HUES64 (cell line): ENCODE measurements at regions not wholly inside any gene's neighbourhood (a gene's known extent, or its start where the extent isn't known, plus 50 kb on each side); places are given as distances from the start of the nearest gene placed in this dataset.
A peak's percentile ranks its signal among the peaks of the same experiment; 100 is the strongest.
"Not testable (repeated sequence)": the region's sequence is repeated elsewhere in the genome, so short reads cannot be mapped to it uniquely, and the experiment has no call there.

Experiments used
- H3K27ac ChIP-seq: 2 replicates; pipeline ENCODE4 v1.7.0; 2013; ENCODE audit warnings: low read depth, low read length, inconsistent platforms
- H3K27me3 ChIP-seq: 2 replicates; pipeline ENCODE4 v1.6.1; 2013; ENCODE audit warnings: mild to moderate bottlenecking, low read length; ENCODE audit not compliant: insufficient read depth
- H3K36me3 ChIP-seq: 2 replicates; pipeline ENCODE4 v1.6.1; 2013; ENCODE audit warnings: mild to moderate bottlenecking, low read length; ENCODE audit not compliant: insufficient read depth
- H3K4me1 ChIP-seq: 2 replicates; pipeline ENCODE4 v1.6.1; 2013; ENCODE audit warnings: mild to moderate bottlenecking, low read length, moderate library complexity; ENCODE audit not compliant: insufficient read depth
- H3K4me3 ChIP-seq: 2 replicates; pipeline ENCODE4 v1.5.1; 2013; ENCODE audit warnings: mild to moderate bottlenecking, low read length, moderate library complexity
- H3K9ac ChIP-seq: 2 replicates; pipeline ENCODE4 v1.6.1; 2013; ENCODE audit warnings: mild to moderate bottlenecking, low read depth, low read length
- H3K9me3 ChIP-seq: 2 replicates; pipeline ENCODE4 v1.6.1; 2013; ENCODE audit warnings: low read depth, low read length; ENCODE audit not compliant: insufficient read depth
- WGBS: fragments of 150-250, 120-280 bp; methylation state at CpG from one replicate; pipeline ENCODE4 v1.1.7; 2013; ENCODE audit warnings: missing lambda C conversion rate; 5-methylcytosine and 5-hydroxymethylcytosine counted together

DNA sequence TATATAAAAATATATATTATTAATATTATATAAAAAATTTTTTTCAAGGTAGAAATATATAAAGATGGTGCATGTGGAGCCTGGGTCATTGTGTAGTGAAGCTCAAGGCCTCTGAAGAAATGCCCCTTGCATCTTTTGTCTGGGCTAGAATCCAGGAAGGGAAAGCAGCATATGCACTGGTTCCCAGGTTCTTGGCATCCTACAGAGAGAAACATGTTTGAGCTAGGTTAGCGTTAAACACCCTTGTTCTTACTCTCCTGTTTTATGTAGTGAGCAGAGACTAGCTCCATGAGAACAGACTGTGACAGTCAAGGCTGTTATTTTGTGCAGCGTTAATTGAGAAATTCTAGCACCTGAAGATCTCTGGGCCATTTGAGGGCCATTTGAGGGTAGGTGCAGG lies 116.1 kb downstream of the POM121L12 start:
- H3K36me3 ChIP-seq = no peaks in the 10 kb centered on the region
- H3K4me1 ChIP-seq = no peaks in the 10 kb centered on the region
- H3K27ac ChIP-seq = no peak overlapping the region
- peaks cover 3% of the 10 kb centered on the region; the same call in 1 of the 2 replicates for H3K9me3 ChIP-seq
- H3K4me3 ChIP-seq = no peak overlapping the region
- no peak overlapping the region for H3K9ac ChIP-seq
- 87% methylated on average over 2 of the region's 2 CpGs for WGBS
- no peaks in the 10 kb centered on the region for H3K27me3 ChIP-seq

- not testable (repeated sequence) for H3K27ac ChIP-seq, H3K9ac ChIP-seq, H3K27me3 ChIP-seq, H3K9me3 ChIP-seq, H3K4me3 ChIP-seq, H3K4me1 ChIP-seq, H3K36me3 ChIP-seq
- 94% methylated on average over 27 of the region's 27 CpGs for whole genome bisulfite sequencing
These were observed 151.8 kb downstream of the POM121L12 start for GRCh38 chr7:53187184-53187583.

GRCh38 chr7:53191191-53191695 lies 155.8 kb downstream of the POM121L12 start:
- WGBS = 98% methylated on average over 3 of the region's 3 CpGs
- Histone ChIP-seq H3K27me3 (no peaks in the 10 kb centered on the region), H3K9ac (no peak overlapping the region), H3K4me1 (no peaks in the 10 kb centered on the region), H3K9me3 (no peaks in the 10 kb centered on the region), H3K36me3 (no peaks in the 10 kb centered on the region), H3K4me3 (no peak overlapping the region), H3K27ac (no peak overlapping the region)

DNA sequence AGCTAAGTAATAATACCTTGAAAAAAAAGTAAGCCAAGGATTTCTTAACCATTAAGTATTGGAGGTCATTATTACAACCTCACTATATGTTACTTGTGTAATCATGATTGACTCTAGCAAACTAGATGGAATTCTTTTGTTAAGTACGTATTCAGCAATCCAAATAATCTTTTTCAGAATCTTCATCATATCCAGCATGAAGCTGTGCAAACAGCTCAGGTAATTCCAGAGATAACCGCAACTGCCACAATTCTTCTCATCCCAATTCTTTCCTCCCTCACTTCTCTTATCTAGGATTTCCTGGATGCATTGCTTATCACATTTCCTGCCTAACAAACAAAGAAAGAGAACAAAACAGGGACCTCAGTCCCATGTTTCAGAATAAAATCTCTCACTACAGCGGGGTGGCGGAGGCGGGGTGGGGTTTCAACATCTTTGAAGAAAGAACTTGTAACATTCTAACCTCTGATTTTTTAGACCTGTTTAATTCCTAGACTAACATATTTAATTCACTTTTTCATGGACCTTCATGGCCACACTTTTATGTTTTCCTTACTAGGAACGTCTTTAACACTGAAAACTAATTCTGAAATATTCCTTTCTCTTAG lies 156.5 kb downstream of the POM121L12 start:
- WGBS = 90% methylated on average over 6 of the region's 6 CpGs
- Histone ChIP-seq H3K36me3 (no peaks in the 10 kb centered on the region), H3K9me3 (no peaks in the 10 kb centered on the region), H3K9ac (no peak overlapping the region), H3K27me3 (no peaks in the 10 kb centered on the region), H3K4me3 (no peak overlapping the region), H3K4me1 (no peaks in the 10 kb centered on the region), H3K27ac (no peak overlapping the region)

GRCh38 chr7:53205006-53205405 lies 169.6 kb downstream of the POM121L12 start:
- no peaks in the 10 kb centered on the region for H3K36me3 ChIP-seq
- peaks cover 7% of the 10 kb centered on the region; the same call in 1 of the 2 replicates for H3K4me1 ChIP-seq
- 93% methylated on average over 1 of the region's 3 CpGs for WGBS
- H3K27me3 ChIP-seq = no peaks in the 10 kb centered on the region
- H3K27ac ChIP-seq = no peak overlapping the region
- no peaks in the 10 kb centered on the region for H3K9me3 ChIP-seq
- no peak overlapping the region for H3K4me3 ChIP-seq
- no peak overlapping the region for H3K9ac ChIP-seq

DNA sequence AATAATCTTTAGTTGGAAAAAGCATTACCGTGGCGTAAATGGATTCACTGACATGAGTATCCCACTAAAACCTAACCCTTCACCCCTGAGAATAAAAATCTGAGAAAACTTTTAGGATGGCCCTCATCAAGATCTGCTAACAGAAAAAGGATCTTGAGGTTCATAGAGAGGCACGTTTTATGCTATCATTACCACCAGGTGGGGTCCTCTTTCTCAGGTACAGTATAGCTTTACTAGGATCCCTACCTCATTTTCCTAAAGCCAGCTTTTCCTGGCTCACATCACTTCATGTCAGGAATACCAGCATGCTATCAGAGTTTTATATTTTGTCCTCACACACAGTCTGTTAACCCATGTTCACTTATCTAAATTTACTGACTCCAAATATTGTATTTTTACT lies 173.7 kb downstream of the POM121L12 start:
- Histone ChIP-seq H3K27me3 (no peaks in the 10 kb centered on the region), H3K36me3 (no peaks in the 10 kb centered on the region), H3K4me3 (no peak overlapping the region), H3K4me1 (no peaks in the 10 kb centered on the region), H3K9me3 (peaks cover 9% of the 10 kb centered on the region; the same call in 1 of the 2 replicates), H3K27ac (no peak overlapping the region), H3K9ac (no peak overlapping the region)
- 77% methylated on average over 3 of the region's 3 CpGs for WGBS

DNA sequence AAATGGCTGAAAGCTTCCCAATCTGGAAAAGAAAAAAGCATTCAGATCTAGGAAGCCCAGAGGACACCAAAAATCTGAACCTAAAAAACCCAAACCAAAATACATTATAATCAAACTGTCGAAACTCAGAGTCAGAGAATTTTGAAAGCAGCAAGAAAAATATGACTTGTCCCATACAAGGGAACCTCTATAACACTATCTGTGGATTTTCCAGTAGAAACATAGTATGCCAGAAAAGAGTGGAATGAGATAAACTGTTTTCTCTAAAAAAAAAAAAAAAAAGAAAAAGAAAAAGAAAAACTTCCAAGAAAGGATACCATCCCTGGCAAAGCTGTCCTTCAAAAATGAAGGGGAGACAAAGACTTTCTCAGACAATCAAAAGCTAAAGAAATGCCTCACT lies 179.0 kb downstream of the POM121L12 start:
- no peaks in the 10 kb centered on the region for H3K4me1 ChIP-seq
- H3K27me3 ChIP-seq = peaks cover 17% of the 10 kb centered on the region
- peaks cover 28% of the 10 kb centered on the region for H3K9me3 ChIP-seq
- H3K9ac ChIP-seq = no peak overlapping the region
- no peak overlapping the region for H3K4me3 ChIP-seq
- no peak overlapping the region for H3K27ac ChIP-seq
- H3K36me3 ChIP-seq = no peaks in the 10 kb centered on the region; the same call in 1 of the 2 replicates
- 100% methylated on average over 1 of the region's 1 CpG for WGBS

GRCh38 chr7:53218730-53219504 lies 183.5 kb downstream of the POM121L12 start:
- H3K27ac ChIP-seq = no peak overlapping the region
- H3K27me3 ChIP-seq = peaks cover 19% of the 10 kb centered on the region
- peaks cover 21% of the 10 kb centered on the region for H3K9me3 ChIP-seq
- peak overlapping the region; percentile 63 for H3K9ac ChIP-seq
- H3K4me1 ChIP-seq = no peaks in the 10 kb centered on the region
- H3K36me3 ChIP-seq = no peaks in the 10 kb centered on the region; the same call in 1 of the 2 replicates
- WGBS = 58% methylated on average over 46 of the region's 46 CpGs
- peak overlapping the region; percentile 62 for H3K4me3 ChIP-seq

DNA sequence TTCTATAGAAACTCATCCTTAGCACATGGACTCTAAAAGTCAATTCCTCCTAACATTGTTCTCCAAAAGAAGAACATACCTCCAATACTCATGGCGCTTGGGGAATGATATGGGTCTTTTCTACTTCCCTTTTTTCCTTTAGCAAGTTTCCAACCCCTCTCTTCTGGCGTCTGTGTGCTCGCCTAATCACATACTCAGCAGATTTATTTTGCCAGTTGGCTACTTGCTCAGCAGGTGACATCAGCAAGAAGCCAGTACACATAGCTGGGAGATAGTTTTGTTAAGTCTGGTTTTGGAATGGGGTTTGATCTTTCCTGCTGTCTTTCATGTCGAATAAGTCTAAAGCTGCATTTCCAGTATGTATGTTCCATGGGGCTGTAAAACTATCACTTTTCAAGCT lies 193.8 kb downstream of the POM121L12 start:
- no peaks in the 10 kb centered on the region for H3K27me3 ChIP-seq
- no peaks in the 10 kb centered on the region for H3K4me1 ChIP-seq
- H3K9ac ChIP-seq = no peak overlapping the region
- 94% methylated on average over 4 of the region's 4 CpGs for WGBS
- no peak overlapping the region for H3K27ac ChIP-seq
- no peaks in the 10 kb centered on the region for H3K36me3 ChIP-seq
- H3K4me3 ChIP-seq = no peak overlapping the region
- no peaks in the 10 kb centered on the region for H3K9me3 ChIP-seq

DNA sequence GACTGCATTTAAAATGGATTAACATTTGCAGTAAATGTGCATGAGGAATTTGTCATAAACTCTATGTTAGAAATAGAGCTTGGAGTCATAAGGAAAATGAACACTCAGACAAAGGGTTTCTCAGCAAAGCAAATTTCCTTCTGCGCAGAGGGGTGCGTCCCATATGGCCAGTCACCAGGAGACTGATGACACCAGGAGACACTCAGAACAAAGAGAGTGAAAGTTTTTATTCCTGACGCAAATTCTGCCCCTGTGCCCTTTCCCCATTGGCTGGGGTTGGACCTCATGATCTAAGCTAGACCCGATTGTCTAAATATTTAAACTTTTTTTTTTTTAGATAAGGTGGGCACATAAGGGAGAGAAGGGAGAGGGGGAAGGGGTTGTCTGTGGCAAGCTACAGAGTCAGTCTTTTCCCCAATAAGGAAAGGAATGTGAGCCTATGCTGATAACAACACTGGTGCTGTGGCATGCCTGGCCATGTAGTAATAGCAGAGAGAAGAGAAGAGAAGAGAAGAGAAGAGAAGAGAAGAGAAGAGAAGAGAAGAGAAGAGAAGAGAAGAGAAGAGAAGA lies 202.0 kb downstream of the POM121L12 start:
- Histone ChIP-seq H3K36me3 (no peaks in the 10 kb centered on the region), H3K27ac (no peak overlapping the region), H3K4me3 (no peak overlapping the region), H3K4me1 (peaks cover 3% of the 10 kb centered on the region; the same call in 1 of the 2 replicates), H3K9ac (no peak overlapping the region), H3K27me3 (no peaks in the 10 kb centered on the region), H3K9me3 (no peaks in the 10 kb centered on the region)
- WGBS = 85% methylated on average over 4 of the region's 4 CpGs

DNA sequence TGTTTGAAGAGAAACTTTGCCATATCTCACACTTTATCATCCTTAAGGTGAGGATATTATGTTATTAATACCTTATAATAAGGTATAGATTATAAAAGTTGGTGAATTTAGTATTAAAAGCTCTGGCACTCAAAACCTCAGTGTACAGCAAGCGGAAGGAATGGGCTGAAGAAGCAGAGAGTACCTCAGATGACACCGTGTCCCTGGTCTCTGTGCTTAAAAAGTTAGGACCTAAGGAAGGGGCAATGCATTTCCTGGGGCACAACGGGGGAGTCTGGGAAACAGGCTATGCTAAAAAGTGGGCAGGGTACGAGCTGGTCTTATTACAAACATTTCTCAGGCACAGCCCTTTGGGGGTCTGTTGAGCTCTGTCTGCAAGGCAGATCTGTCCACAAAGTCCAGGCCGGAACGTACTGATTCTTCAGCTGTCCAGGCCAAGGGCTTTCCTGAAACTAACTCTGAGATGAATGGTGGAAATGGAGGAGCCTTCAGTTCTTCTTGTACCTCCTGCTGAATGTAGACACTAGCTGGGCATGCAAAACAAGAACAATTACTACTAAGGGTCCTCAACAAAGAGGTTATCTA lies 202.7 kb downstream of the POM121L12 start:
- peaks cover 3% of the 10 kb centered on the region; the same call in 1 of the 2 replicates for H3K4me1 ChIP-seq
- no peak overlapping the region for H3K4me3 ChIP-seq
- H3K9ac ChIP-seq = no peak overlapping the region
- no peaks in the 10 kb centered on the region for H3K36me3 ChIP-seq
- no peak overlapping the region; the same call in 1 of the 2 replicates for H3K27ac ChIP-seq
- 88% methylated on average over 6 of the region's 6 CpGs for WGBS
- no peaks in the 10 kb centered on the region for H3K27me3 ChIP-seq
- H3K9me3 ChIP-seq = no peaks in the 10 kb centered on the region
